ENCODE measurements at regions not wholly inside any gene's neighbourhood (a gene's known extent, or its start where the extent isn't known, plus 50 kb on each side); places are given as distances from the start of the nearest gene placed in this dataset.

DNA sequence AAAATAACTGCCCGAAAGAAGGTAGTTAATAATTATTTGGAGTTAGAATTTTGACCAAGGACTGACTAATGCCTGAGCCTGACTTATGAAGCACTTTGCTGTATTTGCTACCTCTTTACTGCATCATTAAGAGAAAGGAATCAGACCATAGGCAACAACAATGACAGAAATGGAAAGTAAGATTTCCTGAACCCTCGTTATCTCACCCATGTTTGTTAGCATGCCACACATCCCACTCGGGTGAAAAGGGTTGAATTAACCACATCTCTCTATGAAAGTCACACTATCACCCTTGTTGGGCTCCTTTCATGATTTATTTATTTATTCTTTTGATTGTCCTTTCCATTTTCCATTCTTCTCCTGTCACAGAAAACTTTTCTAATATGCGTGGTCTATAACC lies 59.6 kb downstream of the OLIG3 start:
- no peak for DNase-seq

DNA sequence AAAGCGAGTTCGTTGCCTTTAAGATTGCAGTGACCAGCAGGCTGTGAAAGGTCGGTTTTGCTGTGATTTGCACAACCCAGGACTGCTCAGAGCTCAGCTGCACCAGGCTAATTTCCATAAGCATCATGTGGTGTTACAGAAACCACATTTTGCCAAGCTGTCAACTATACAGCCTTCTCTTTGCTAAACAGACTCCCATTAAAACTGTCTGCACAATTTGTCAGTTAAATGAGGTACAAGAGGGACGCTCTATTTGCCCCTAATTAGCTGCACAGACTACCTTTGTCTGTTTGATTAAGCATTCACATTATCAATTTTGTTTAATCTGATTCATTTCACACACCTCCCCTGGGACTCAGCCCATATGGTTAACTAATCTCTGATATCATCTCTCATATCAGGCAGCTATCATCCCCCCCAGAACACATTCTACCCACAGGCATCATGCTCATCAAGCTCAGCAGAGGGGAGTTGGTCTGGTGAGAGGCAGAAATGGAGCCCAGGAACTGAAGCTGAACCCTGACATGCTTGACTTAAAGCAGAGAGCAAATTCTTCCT lies 62.1 kb downstream of the OLIG3 start:
- DNase-seq, result no peak

DNA sequence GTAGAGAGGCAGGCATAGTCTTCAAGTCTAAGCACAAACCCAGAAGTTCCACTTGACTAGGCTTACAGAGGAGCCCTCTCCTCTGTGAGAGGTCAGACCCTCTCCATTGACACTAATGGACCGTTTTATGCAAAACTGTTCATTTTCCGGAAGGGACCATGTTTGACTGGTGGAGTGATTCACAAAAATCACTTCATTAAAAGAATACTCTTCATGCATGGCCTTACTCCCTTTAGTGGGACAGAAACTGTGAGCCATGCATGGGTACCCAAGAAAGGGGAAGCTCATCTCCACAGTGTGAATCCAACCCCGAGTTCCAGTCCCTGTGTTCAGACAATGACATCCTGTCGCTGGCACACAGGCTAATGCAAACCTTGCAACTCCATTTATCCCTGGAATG lies 63.2 kb downstream of the OLIG3 start:
- peak; percentile 22 for DNase-seq

GRCh38 chr6:137427656-137428290 lies 66.4 kb downstream of the OLIG3 start:
- DNase-seq, result no peak

- no peak for DNase-seq
Measured at GRCh38 chr6:137426007-137426689, 68.0 kb downstream of the OLIG3 start.

- DNase-seq, result no peak
Measured at GRCh38 chr6:137424251-137424650, 69.9 kb downstream of the OLIG3 start.

- DNase-seq, result no peak
Measured at GRCh38 chr6:137423451-137424168, 70.6 kb downstream of the OLIG3 start.

GRCh38 chr6:137417396-137417795 lies 76.8 kb downstream of the OLIG3 start:
- DNase-seq, result no peak

GRCh38 chr6:137416376-137417109 lies 77.7 kb downstream of the OLIG3 start:
- no peak for DNase-seq

GRCh38 chr6:137415834-137416190 lies 78.4 kb downstream of the OLIG3 start:
- no peak for DNase-seq

DNA sequence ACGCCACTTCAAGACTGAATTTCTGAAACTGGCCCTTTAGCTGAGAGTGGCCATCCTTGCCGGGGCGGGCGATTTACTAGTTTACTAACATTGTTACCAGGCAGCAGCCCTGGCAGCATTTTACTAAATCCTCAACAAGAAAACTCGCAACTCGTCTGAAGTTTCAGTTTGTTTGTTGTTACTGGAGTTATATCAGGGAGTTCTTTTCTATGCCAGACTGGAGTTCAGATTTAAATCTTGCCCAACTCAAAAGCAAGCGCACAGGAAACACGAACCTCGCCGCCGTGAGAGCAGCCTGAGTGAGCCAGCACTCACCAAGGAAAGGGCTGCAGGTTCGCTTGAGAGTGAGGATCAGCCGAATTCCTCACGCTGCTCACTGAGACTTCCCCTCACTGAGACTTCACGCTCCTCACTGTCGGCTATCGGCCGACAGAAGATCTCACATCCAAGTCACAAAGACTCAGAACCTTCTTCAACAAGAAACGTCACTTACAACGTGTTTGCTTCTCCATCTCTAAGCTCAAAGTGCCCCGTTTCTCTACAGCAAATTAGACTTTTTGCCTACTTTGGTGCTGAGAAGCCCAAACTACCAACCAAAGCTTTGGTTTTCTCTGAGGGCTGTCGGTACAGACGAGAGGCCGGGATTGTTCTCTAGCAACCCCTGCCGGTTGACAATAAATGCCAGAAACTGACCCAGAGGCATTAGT lies 78.9 kb downstream of the OLIG3 start:
- DNase-seq, result peak; percentile 66

- no peak for DNase-seq
Measured at GRCh38 chr6:137414599-137414998, 79.6 kb downstream of the OLIG3 start.

- no peak for DNase-seq
Measured at GRCh38 chr6:137413482-137413881, 80.7 kb downstream of the OLIG3 start.

GRCh38 chr6:137412562-137412961 lies 81.6 kb downstream of the OLIG3 start:
- DNase-seq, result no peak

DNA sequence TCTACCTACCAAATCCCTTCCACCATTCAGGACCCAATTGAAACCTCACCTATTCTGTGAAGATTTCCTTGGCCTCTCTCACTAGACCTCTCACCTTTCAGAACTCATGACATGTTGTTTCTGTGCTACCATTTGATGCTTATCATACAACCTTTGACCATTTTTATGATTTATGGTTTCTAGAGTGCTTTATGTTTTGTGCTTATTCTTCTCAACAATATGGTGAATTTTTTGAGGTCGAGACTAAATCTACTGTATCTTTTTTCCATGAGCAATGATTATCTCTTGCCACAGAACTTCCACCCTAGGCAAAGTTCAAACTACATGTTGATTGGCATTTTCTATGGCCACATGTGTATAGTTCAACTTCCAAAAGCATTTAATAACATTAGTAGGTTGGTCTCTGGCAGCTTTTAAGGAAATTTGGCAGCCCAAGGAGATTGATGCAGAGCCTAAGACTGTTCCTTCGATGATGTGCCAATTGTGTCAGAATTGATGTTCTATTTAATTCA lies 84.9 kb downstream of the OLIG3 start:
- DNase-seq, result no peak

- DNase-seq, result no peak
Measured at GRCh38 chr6:137407816-137408215, 86.4 kb downstream of the OLIG3 start.

DNA sequence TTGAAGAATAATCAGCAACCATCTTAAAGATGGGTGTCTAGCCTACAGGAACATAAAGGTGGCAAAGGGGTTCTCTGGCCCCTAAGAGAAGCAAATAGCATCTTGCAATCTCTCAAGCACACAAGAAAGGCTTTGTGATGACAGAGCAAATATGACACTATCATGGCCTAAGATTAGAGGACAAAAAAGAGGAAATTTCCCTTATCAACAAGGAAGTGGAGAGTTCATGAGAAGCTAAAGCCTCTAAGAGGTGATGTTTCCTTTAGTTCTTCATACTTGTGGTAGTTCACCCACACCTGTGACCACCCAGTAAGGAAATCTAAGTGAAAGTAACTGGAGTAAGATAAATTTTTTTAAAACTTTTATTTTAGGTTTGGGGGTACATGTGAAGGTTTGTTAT lies 88.4 kb downstream of the OLIG3 start:
- no peak for DNase-seq

- no peak for DNase-seq
Measured at GRCh38 chr6:137403855-137404254, 90.3 kb downstream of the OLIG3 start.

DNA sequence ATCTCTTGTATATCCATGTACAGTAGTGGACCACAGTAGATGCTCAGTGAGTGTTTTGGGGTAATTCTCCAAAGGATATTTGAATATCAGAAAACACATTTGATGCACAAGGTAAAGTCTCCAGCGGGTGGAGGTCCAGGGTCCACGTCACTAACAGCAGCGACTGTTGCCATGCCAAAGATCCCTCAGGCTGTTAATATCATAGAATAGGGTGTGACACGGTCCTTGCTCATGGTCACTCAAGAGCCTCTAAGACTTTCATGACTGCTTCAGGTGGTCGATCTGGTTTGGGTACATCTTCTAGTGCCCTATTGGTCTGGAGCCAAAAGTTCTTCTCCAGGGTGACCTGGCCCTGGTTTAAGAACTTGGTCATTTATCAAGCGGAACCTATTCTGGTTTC lies 90.8 kb downstream of the OLIG3 start:
- no peak for DNase-seq

DNA sequence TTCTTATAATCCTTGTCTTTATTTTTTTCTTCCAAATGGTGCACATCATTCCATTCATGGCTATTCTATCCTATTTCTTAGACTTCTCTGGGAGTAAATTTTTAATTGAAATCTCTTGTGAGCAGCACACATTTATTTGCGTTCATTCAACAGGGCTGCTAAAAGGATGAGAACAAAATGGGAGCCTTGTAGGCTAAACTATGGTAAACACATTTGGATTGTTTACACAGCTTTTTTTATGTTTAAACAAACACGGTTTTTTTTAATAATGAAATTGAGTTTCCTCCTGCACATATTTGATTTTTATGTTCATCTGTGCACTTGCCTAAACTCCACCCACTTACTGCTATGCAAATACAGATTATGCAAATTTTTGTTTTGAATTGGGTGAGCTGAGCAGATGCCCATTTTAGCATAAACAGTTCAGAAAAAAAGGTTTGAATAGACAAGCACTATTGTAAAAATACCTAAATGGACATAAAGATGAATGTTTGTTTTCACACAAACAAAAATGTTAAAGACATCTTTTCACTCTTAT lies 92.0 kb downstream of the OLIG3 start:
- no peak for DNase-seq

GRCh38 chr6:137401088-137401487 lies 93.1 kb downstream of the OLIG3 start:
- DNase-seq, result no peak

GRCh38 chr6:137399881-137400443 lies 94.2 kb downstream of the OLIG3 start:
- DNase-seq, result no peak

All from CD4-positive, alpha-beta T cell treated with Interferon gamma for 1 hour (primary cell).